Endothelial cell of umbilical vein (primary cell): ENCODE measurements at regions not wholly inside any gene's neighbourhood (a gene's known extent, or its start where the extent isn't known, plus 50 kb on each side); places are given as distances from the start of the nearest gene placed in this dataset.

Experiments
- BruUV-seq: library from RNA; stranded (reverse); fragments of 400-500 nt; replicated peaks from 2 replicates; lab custom pipeline; 2021; lab: Mats Ljungman, UMichigan
- CTCF ChIA-PET: fragments of 300-600, 350-600 bp; sonication (Branson Sonifier 250); formaldehyde crosslinking; loops from one replicate; lab custom pipeline; 2021; ENCODE audit warnings: antibody characterized with exemption, inconsistent platforms; lab: Charles Lee
- POLR2A ChIA-PET: fragments of 300-600, 350-600 bp; sonication (Branson Sonifier 250); formaldehyde crosslinking; loops from one replicate; lab custom pipeline; 2021; ENCODE audit warnings: antibody characterized with exemption, inconsistent platforms; lab: Charles Lee
- DNase-seq: peaks from one replicate; pipeline ENCODE4 v3.0.0-alpha.2; 2011; ENCODE audit warnings: low read depth, low spot score
- FAIRE-seq: peaks from 2 replicates; lab custom pipeline; 2011; peaks lifted over from hg19 to GRCh38; lab: Jason Lieb, UNC
- H2AFZ ChIP-seq: 2 replicates; pipeline ENCODE4 v1.6.0; 2012; ENCODE audit warnings: low read depth, low read length, control low read depth, inconsistent platforms
- H3K27ac ChIP-seq: 2 replicates; pipeline ENCODE4 v1.5.1; 2011; ENCODE audit warnings: low read depth, mild to moderate bottlenecking, control low read depth, low read length, moderate library complexity; ENCODE audit not compliant: insufficient read depth
- H3K27me3 ChIP-seq, 2 experiments: 2 replicates each; pipeline versions ENCODE4 v1.6.0 to v1.6.1; 2011; ENCODE audit warnings: low read length in 2 of 2, mixed read lengths in 1 of 2; ENCODE audit not compliant: control insufficient read depth in 2 of 2, insufficient read depth in 2 of 2
- H3K36me3 ChIP-seq, 2 experiments: 2 replicates in 1 of 2; 3 replicates in 1 of 2; pipeline ENCODE4 v1.5.1; 2011; ENCODE audit warnings: low read length in 2 of 2, mild to moderate bottlenecking in 1 of 2, moderate library complexity in 1 of 2; ENCODE audit not compliant: control insufficient read depth in 2 of 2, insufficient read depth in 2 of 2; ENCODE audit errors: extremely low read depth in 1 of 2
- H3K4me1 ChIP-seq: 3 replicates; pipeline ENCODE4 v1.5.1; 2011; ENCODE audit warnings: mild to moderate bottlenecking, low read length; ENCODE audit not compliant: control insufficient read depth, insufficient read depth; ENCODE audit errors: extremely low read depth
- H3K4me2 ChIP-seq: 2 replicates; pipeline ENCODE4 v1.6.1; 2011; ENCODE audit warnings: low read length, control low read depth, mixed read lengths; ENCODE audit not compliant: insufficient read depth
- H3K4me3 ChIP-seq, 3 experiments: fragments of 200-600 bp in 1 of 3; sonication (generic), shearing (Covaris generic) in 1 of 3; replicated peaks in 1 of 3; 2 replicates each; pipeline ENCODE4 v1.5.1; 2011 to 2016; ENCODE audit warnings: control low read depth in 3 of 3, low read length in 3 of 3, mild to moderate bottlenecking in 2 of 3, inconsistent platforms in 1 of 3, low read depth in 1 of 3, moderate library complexity in 1 of 3; ENCODE audit not compliant: insufficient read depth in 1 of 3
- H3K79me2 ChIP-seq: 2 replicates; pipeline ENCODE4 v1.6.0; 2012; ENCODE audit warnings: low read length, inconsistent platforms; ENCODE audit not compliant: control insufficient read depth, insufficient read depth
- H3K9ac ChIP-seq: replicated peaks from 2 replicates; pipeline ENCODE3; 2011; ENCODE audit warnings: low read length, control low read depth; ENCODE audit not compliant: insufficient read depth; ENCODE audit errors: extremely low read depth
- H3K9me1 ChIP-seq: replicated peaks from 3 replicates; pipeline ENCODE4 v1.6.0; 2011; ENCODE audit warnings: mild to moderate bottlenecking, low read length; ENCODE audit not compliant: control insufficient read depth, insufficient read depth; ENCODE audit errors: extremely low read depth
- H3K9me3 ChIP-seq: replicated peaks from 2 replicates; pipeline ENCODE4 v1.5.1; 2012; ENCODE audit warnings: low read length, inconsistent platforms; ENCODE audit not compliant: control insufficient read depth, insufficient read depth
- H4K20me1 ChIP-seq: replicated peaks from 2 replicates; pipeline ENCODE3; 2011; ENCODE audit warnings: mild to moderate bottlenecking, low read length; ENCODE audit not compliant: control insufficient read depth, insufficient read depth; ENCODE audit errors: extremely low read depth
- CTCF ChIP-seq, 2 donors: IDR thresholded peaks; 1 replicate in 1 of 2; 2 replicates in 1 of 2; pipeline ENCODE4 v1.5.1; 2011; ENCODE audit warnings: low read length in 2 of 2, mild to moderate bottlenecking in 2 of 2, moderate library complexity in 2 of 2, control low read depth in 1 of 2, inconsistent platforms in 1 of 2, low read depth in 1 of 2; ENCODE audit not compliant: insufficient read depth in 1 of 2; ENCODE audit errors: extremely low read depth in 1 of 2
- EZH2 ChIP-seq: IDR thresholded peaks from 2 replicates; pipeline ENCODE4 v1.6.1; 2012; ENCODE audit warnings: borderline replicate concordance, low read depth, mild to moderate bottlenecking, moderate library complexity, low read length, inconsistent platforms; ENCODE audit not compliant: severe bottlenecking
- FOS ChIP-seq: IDR thresholded peaks from 2 replicates; pipeline ENCODE4 v1.6.1; 2011; ENCODE audit warnings: mild to moderate bottlenecking, low read length, moderate library complexity, borderline replicate concordance; ENCODE audit not compliant: insufficient read depth
- GATA2 ChIP-seq: IDR thresholded peaks from 2 replicates; pipeline ENCODE4 v1.7.0; 2011; ENCODE audit warnings: low read depth, mild to moderate bottlenecking, moderate library complexity, mixed read lengths, low read length; ENCODE audit not compliant: insufficient read length, insufficient read depth
- JUN ChIP-seq: IDR thresholded peaks from 2 replicates; pipeline ENCODE4 v1.6.1; 2011; ENCODE audit warnings: borderline replicate concordance, low read depth; ENCODE audit not compliant: insufficient read length, insufficient read depth
- MAX ChIP-seq: IDR thresholded peaks from 2 replicates; pipeline ENCODE4 v1.6.1; 2011; ENCODE audit not compliant: insufficient read depth, insufficient read length
- MYC ChIP-seq: IDR thresholded peaks from one replicate; pipeline ENCODE4 v1.6.1; 2011; ENCODE audit warnings: mild to moderate bottlenecking, low read depth, low read length
- POLR2A ChIP-seq: IDR thresholded peaks from 2 replicates; pipeline ENCODE4 v1.6.1; 2012; ENCODE audit warnings: low read depth, mild to moderate bottlenecking, control low read depth, low read length
- POLR2AphosphoS5 ChIP-seq: IDR thresholded peaks from 2 replicates; pipeline ENCODE4 v1.6.1; 2012; ENCODE audit warnings: low read depth, mild to moderate bottlenecking, control low read depth, low read length, moderate library complexity; ENCODE audit not compliant: insufficient read depth
- dilution Hi-C: fragments of 300-500 bp; cut with MboI; formaldehyde crosslinking; loops from one replicate; pipeline ENCODE4 v1.15.0; 2019; ENCODE audit warnings: low sequenced_read_pairs; ENCODE audit not compliant: extremely low pct_ligation_motif_present
- intact Hi-C: fragments of 100-400 bp; cut with micrococcal nuclease; formaldehyde crosslinking; loops from one replicate; pipeline ENCODE4 v1.10.0; 2022

GRCh38 chr1:168830562-168830961 lies 101.6 kb upstream of the DPT start:
- H3K4me3 ChIP-seq, result no peak overlapping the region
- no peak overlapping the region for H3K4me2 ChIP-seq
- no peak overlapping the region for H3K9ac ChIP-seq
- no peaks in the 10 kb centered on the region for H3K79me2 ChIP-seq
- no peak overlapping the region for H2AFZ ChIP-seq
- DNase-seq, result no peak
- H3K9me1 ChIP-seq, result no peaks in the 10 kb centered on the region
- ChIA-PET CTCF (interaction anchor here (1.4 kb wide), 1 partner anchor 518 kb away, joined by 3 read pairs; no protein-coding TSS in a partner anchor), POLR2A (no interaction called here)
- dilution Hi-C loops (no loop called here), intact Hi-C loops (no loop called here)
- H3K36me3 ChIP-seq, result no peaks in the 10 kb centered on the region
- H3K9me3 ChIP-seq, result no peaks in the 10 kb centered on the region
- H3K27me3 ChIP-seq, result no peaks in the 10 kb centered on the region
- no TSS peak for BruUV-seq
- no peak overlapping the region for H3K27ac ChIP-seq
- TF ChIP-seq GATA2 (no peak), MYC (no peak), EZH2 (no peak), CTCF (IDR thresholded peaks at IDR 0.05; ENCODE audit: extremely low read depth in 1 of 2, insufficient read depth in 1 of 2, low read depth in 1 of 2, low read length in 2 of 2) (no peak), JUN (no peak), POLR2AphosphoS5 (no peak)
- H4K20me1 ChIP-seq, result no peaks in the 10 kb centered on the region
- FAIRE-seq, result no peak
- H3K4me1 ChIP-seq, result no peaks in the 10 kb centered on the region

- Histone ChIP-seq H3K79me2 (no peaks in the 10 kb centered on the region), H4K20me1 (no peaks in the 10 kb centered on the region)
- no TSS peak for BruUV-seq
Observed at GRCh38 chr1:168832661-168833060, 103.7 kb upstream of the DPT start.

More at GRCh38 chr1:168832661-168833060, 103.7 kb upstream of the DPT start:
- no peaks in the 10 kb centered on the region for H3K36me3 ChIP-seq
- no peaks in the 10 kb centered on the region for H3K4me1 ChIP-seq
- H3K27me3 ChIP-seq, result no peaks in the 10 kb centered on the region
- DNase-seq, result no peak
- H3K4me3 ChIP-seq, result no peak overlapping the region
- dilution Hi-C loops, result no loop called here
- H3K27ac ChIP-seq, result no peak overlapping the region
- no peak overlapping the region for H3K4me2 ChIP-seq
- CTCF ChIA-PET, result no interaction called here
- no peaks in the 10 kb centered on the region for H3K9me3 ChIP-seq
- no peak overlapping the region for H2AFZ ChIP-seq
- H3K9ac ChIP-seq, result no peak overlapping the region
- no peak for FAIRE-seq
- TF ChIP-seq MYC (no peak), JUN (no peak), EZH2 (no peak), POLR2AphosphoS5 (no peak), CTCF (IDR thresholded peaks at IDR 0.05; ENCODE audit: extremely low read depth in 1 of 2, insufficient read depth in 1 of 2, low read depth in 1 of 2, low read length in 2 of 2) (no peak), GATA2 (no peak), POLR2A (no peak), FOS (no peak), MAX (no peak)
- no peaks in the 10 kb centered on the region for H3K9me1 ChIP-seq
- intact Hi-C loops, result no loop called here
- POLR2A ChIA-PET, result no interaction called here
